ENCODE measurements at regions not wholly inside any gene's neighbourhood (a gene's known extent, or its start where the extent isn't known, plus 50 kb on each side); places are given as distances from the start of the nearest gene placed in this dataset.

DNA sequence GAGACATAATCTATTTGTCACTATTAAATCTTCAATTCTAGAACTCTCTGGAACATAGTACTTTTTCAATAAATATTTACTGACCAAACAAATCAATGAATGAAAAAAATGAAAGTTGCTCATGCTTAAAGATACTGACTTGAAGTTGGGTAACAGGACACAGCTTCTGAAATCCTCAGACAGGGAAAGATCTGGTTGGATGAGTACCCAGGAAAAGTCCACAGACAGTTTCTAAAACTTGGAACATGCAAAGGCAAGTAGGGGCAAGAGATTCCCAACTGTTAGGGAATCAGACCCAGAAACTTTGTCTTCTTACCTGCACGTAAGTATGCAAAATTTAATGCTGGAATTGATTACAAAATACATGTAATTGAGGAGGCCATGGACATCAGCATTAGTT, 366.2 kb downstream of the ACTL7B start:
- WGBS (ENCODE audit: extremely low coverage, insufficient read length, low lambda C conversion rate) = no CpG with 5 or more reads among the region's 1 CpG
- H3K4me1 Mint-ChIP-seq = no peaks in the 10 kb centered on the region

More for the DNA sequence above, 366.2 kb downstream of the ACTL7B start:
- H4K5ac ChIP-seq (ENCODE audit: insufficient read length, low read depth, low read length) = no peak overlapping the region
- TF ChIP-seq, protein P1, sequence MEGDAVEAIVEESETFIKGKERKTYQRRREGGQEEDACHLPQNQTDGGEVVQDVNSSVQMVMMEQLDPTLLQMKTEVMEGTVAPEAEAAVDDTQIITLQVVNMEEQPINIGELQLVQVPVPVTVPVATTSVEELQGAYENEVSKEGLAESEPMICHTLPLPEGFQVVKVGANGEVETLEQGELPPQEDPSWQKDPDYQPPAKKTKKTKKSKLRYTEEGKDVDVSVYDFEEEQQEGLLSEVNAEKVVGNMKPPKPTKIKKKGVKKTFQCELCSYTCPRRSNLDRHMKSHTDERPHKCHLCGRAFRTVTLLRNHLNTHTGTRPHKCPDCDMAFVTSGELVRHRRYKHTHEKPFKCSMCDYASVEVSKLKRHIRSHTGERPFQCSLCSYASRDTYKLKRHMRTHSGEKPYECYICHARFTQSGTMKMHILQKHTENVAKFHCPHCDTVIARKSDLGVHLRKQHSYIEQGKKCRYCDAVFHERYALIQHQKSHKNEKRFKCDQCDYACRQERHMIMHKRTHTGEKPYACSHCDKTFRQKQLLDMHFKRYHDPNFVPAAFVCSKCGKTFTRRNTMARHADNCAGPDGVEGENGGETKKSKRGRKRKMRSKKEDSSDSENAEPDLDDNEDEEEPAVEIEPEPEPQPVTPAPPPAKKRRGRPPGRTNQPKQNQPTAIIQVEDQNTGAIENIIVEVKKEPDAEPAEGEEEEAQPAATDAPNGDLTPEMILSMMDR (conservative IDR thresholded peaks at IDR 0.05) = no peak
- no peak overlapping the region for H3T11ph ChIP-seq (ENCODE audit: low read length)
- H3K14ac ChIP-seq (ENCODE audit: insufficient read depth, low read length) = no peak overlapping the region
- no peak for DNase-seq
- no peak overlapping the region for H2AFZ ChIP-seq (ENCODE audit: low read length)
- no peak overlapping the region for H3K9ac ChIP-seq (ENCODE audit: extremely low read depth, insufficient read length, low read length)
- no peaks in the 10 kb centered on the region for H3K4me1 ChIP-seq (ENCODE audit: insufficient read depth, low read length)
- Mint-ChIP-seq H3K9me3 (no peaks in the 10 kb centered on the region; a peak in 1 of 5 replicates), H3K27ac (no peak overlapping the region), H3K36me3 (ENCODE audit: insufficient read depth in 1 of 3, low read depth in 3 of 3) (no peaks in the 10 kb centered on the region), H3K4me3 (no peak overlapping the region), H3K27me3 (ENCODE audit: low read depth) (no peaks in the 10 kb centered on the region)
- no peaks in the 10 kb centered on the region for H4K20me1 ChIP-seq (ENCODE audit: control insufficient read depth, insufficient read depth, insufficient read length)
- H2BK120ac ChIP-seq (ENCODE audit: low read depth, low read length, poor library complexity, severe bottlenecking) = no peak overlapping the region
- H3K4ac ChIP-seq (ENCODE audit: low read depth, low read length) = no peak overlapping the region
- H3K79me1 ChIP-seq (ENCODE audit: insufficient read depth, low read depth, low read length, poor library complexity, severe bottlenecking) = no peaks in the 10 kb centered on the region
- H4K91ac ChIP-seq (ENCODE audit: insufficient read length, low read depth, low read length) = no peak overlapping the region
- H2BK12ac ChIP-seq (ENCODE audit: insufficient read length, low read depth, low read length) = no peak overlapping the region
- no peak overlapping the region for H3K27ac ChIP-seq (ENCODE audit: insufficient read length, low read depth, low read length)
- no peaks in the 10 kb centered on the region for H3K9me3 ChIP-seq (ENCODE audit: control insufficient read depth, low read depth, low read length)
- H3K79me2 ChIP-seq (ENCODE audit: insufficient read depth, low read length) = no peaks in the 10 kb centered on the region
- H3K23ac ChIP-seq (ENCODE audit: insufficient read length, low read depth, low read length) = no peak overlapping the region
- no peak overlapping the region for H3K18ac ChIP-seq (ENCODE audit: insufficient read length, low read depth, low read length)
- H3K56ac ChIP-seq (ENCODE audit: insufficient read length, low read depth, low read length) = no peak overlapping the region
- H2AK5ac ChIP-seq (ENCODE audit: insufficient read length, low read length) = no peak overlapping the region
- no peak overlapping the region for H2BK20ac ChIP-seq (ENCODE audit: low read depth, low read length, poor library complexity, severe bottlenecking)
- no peaks in the 10 kb centered on the region for H3K27me3 ChIP-seq (ENCODE audit: insufficient read depth, low read length)
- H3K4me2 ChIP-seq (ENCODE audit: insufficient read depth, insufficient read length, low read length) = no peak overlapping the region
- no peaks in the 10 kb centered on the region for H3K23me2 ChIP-seq (ENCODE audit: insufficient read length, low read depth, low read length, poor library complexity, severe bottlenecking)
- no peak overlapping the region for H2BK5ac ChIP-seq (ENCODE audit: insufficient read length, low read length)
- no peak overlapping the region for H2BK15ac ChIP-seq (ENCODE audit: low read depth, low read length)
- H4K8ac ChIP-seq (replicated peaks; ENCODE audit: insufficient read length, low read depth, low read length) = no peak overlapping the region
